ENCODE measurements at regions not wholly inside any gene's neighbourhood (a gene's known extent, or its start where the extent isn't known, plus 50 kb on each side); places are given as distances from the start of the nearest gene placed in this dataset. TPM values are rescaled to one million over a fixed set of nuclear protein-coding genes. Genes with fewer than 3 reads are reported as not detected.

- WGBS, 2 donors, result 76 to 93% methylated on average over 1 of the region's 1 CpG
- H3K27me3 ChIP-seq (ENCODE audit: control insufficient read depth in 3 of 3, insufficient read depth in 3 of 3, low read length in 2 of 3), result no peaks in the 10 kb centered on the region
- H3K9me3 ChIP-seq (ENCODE audit: control insufficient read depth in 4 of 4, insufficient read depth in 3 of 4, low read length in 3 of 4), result no peaks in the 10 kb centered on the region
- no peaks in the 10 kb centered on the region for H3K36me3 ChIP-seq (ENCODE audit: control insufficient read depth in 4 of 4, insufficient read depth in 4 of 4, low read length in 4 of 4)
- H3K27ac ChIP-seq (ENCODE audit: low read depth in 1 of 2, low read length in 1 of 2), result no peak overlapping the region
- ATAC-seq (ENCODE audit: insufficient read depth, low FRiP score) (no peak), DNase-seq (peak in 1 of 3 donors; percentile 40)
- no peak for TF ChIP-seq CTCF (IDR thresholded peaks at IDR 0.05; ENCODE audit: control extremely low read depth, extremely low read depth)
- H3K9ac ChIP-seq (ENCODE audit: insufficient read depth in 1 of 2, low read length in 2 of 2), result no peak overlapping the region
- H3K4me3 ChIP-seq, result no peak overlapping the region
- H3K4me1 ChIP-seq (ENCODE audit: control insufficient read depth in 5 of 5, insufficient read depth in 5 of 5, low read length in 5 of 5), result peaks cover 0 to 17% (median 0%) of the 10 kb centered on the region in 5 donors
Measured at GRCh38 chr4:81521708-81522107, 50.0 kb upstream of the RASGEF1B start.

Small RNA genes in the stretch of these regions (small RNA-seq; reads per million reads assigned to genes)
- not detected for gene RF00322 (ENCODE audit: low replicate concordance)
- gene RNU6-499P (ENCODE audit: low replicate concordance), result not detected
